Neural cell (in vitro differentiated cells): ENCODE measurements at regions not wholly inside any gene's neighbourhood (a gene's known extent, or its start where the extent isn't known, plus 50 kb on each side); places are given as distances from the start of the nearest gene placed in this dataset.

Experiments used
- CTCF ChIP-seq: fragments of 450-650 bp; IDR thresholded peaks from 2 replicates; pipeline ENCODE4 v1.5.1; 2014; ENCODE audit warnings: antibody characterized with exemption, mild to moderate bottlenecking, moderate library complexity; ENCODE audit not compliant: poor library complexity, severe bottlenecking
- EP300 ChIP-seq: fragments of 450-650 bp; conservative IDR thresholded peaks from 2 replicates; pipeline ENCODE4 v1.6.1; 2014; ENCODE audit warnings: antibody characterized with exemption, mild to moderate bottlenecking, moderate library complexity; ENCODE audit not compliant: poor library complexity, severe bottlenecking
- EZH2 ChIP-seq: fragments of 200-600, 300-800 bp; shearing (Covaris generic), sonication (generic); IDR thresholded peaks from 2 replicates; pipeline ENCODE4 v1.6.1; 2014; ENCODE audit warnings: antibody characterized with exemption, low read length, borderline replicate concordance, mild to moderate bottlenecking; ENCODE audit not compliant: insufficient read depth, poor library complexity, severe bottlenecking
- MXI1 ChIP-seq: fragments of 450-650 bp; conservative IDR thresholded peaks from 2 replicates; pipeline ENCODE4 v1.6.1; 2014; ENCODE audit warnings: antibody characterized with exemption, mild to moderate bottlenecking; ENCODE audit not compliant: poor library complexity, severe bottlenecking
- POLR2AphosphoS5 ChIP-seq: IDR thresholded peaks from 2 replicates; pipeline ENCODE4 v1.6.1; 2012
- RAD21 ChIP-seq: fragments of 450-650 bp; conservative IDR thresholded peaks from 2 replicates; pipeline ENCODE4 v1.6.1; 2014; ENCODE audit warnings: antibody characterized with exemption, mild to moderate bottlenecking, moderate library complexity
- REST ChIP-seq: IDR thresholded peaks from 2 replicates; pipeline ENCODE4 v1.6.1; 2012; ENCODE audit warnings: borderline replicate concordance
- SMC3 ChIP-seq: fragments of 450-650 bp; conservative IDR thresholded peaks from 2 replicates; pipeline ENCODE4 v1.6.1; 2014; ENCODE audit warnings: antibody characterized with exemption, mild to moderate bottlenecking, moderate library complexity; ENCODE audit not compliant: poor library complexity

DNA sequence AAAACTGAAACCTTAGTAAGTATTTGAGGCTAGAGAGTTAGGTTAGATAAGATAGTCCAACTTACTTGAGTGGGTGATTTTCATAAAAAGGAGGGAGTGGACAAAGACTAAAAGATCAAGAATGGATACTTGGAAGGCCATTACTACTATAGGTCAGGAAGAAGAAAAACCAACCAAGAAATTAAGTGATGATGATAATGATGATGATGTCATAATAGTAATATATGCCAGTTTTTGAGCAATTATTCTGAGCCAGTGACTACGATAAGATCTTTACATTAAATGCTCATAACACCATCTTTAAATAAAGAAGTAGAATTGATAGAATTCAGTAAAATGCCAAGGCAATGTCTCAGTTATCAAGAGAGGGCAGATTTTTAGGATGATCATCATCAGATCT lies 430.7 kb upstream of the ADAMTS5 start:
- TF ChIP-seq EP300 = no peak
- TF ChIP-seq RAD21 = no peak
- no peak for TF ChIP-seq REST
- TF ChIP-seq POLR2AphosphoS5 = no peak
- no peak for TF ChIP-seq EZH2
- TF ChIP-seq CTCF = no peak
- TF ChIP-seq SMC3 = no peak
- TF ChIP-seq MXI1 = no peak
